GM23248 (cell line): ENCODE measurements at regions not wholly inside any gene's neighbourhood (a gene's known extent, or its start where the extent isn't known, plus 50 kb on each side); places are given as distances from the start of the nearest gene placed in this dataset.
"Not testable (repeated sequence)": the region's sequence is repeated elsewhere in the genome, so short reads cannot be mapped to it uniquely, and the experiment has no call there.

Experiments
- DNase-seq: peaks from one replicate; pipeline ENCODE4 v3.0.0-alpha.2; 2015
- H2AFZ ChIP-seq: fragments of 200-600 bp; sonication (generic); 2 replicates; pipeline ENCODE4 v1.6.1; 2016; ENCODE audit warnings: antibody characterized with exemption
- H3F3A ChIP-seq: fragments of 200-600 bp; sonication (generic); 2 replicates; pipeline ENCODE4 v1.6.1; 2016; ENCODE audit warnings: mild to moderate bottlenecking, antibody characterized with exemption, mixed run types; ENCODE audit not compliant: insufficient read depth
- H3K27ac ChIP-seq: fragments of 200-600 bp; sonication (generic); 2 replicates; pipeline ENCODE4 v1.5.1; 2016; ENCODE audit warnings: mild to moderate bottlenecking
- H3K27me3 ChIP-seq: fragments of 200-600 bp; sonication (generic); replicated peaks from 2 replicates; pipeline ENCODE4 v1.6.1; 2016; ENCODE audit warnings: mild to moderate bottlenecking; ENCODE audit not compliant: insufficient read depth
- H3K36me3 ChIP-seq: fragments of 200-600 bp; sonication (generic); 2 replicates; pipeline ENCODE4 v1.6.1; 2016; ENCODE audit warnings: low read depth, mild to moderate bottlenecking
- H3K4me1 ChIP-seq: fragments of 200-600 bp; sonication (generic); 2 replicates; pipeline ENCODE4 v1.6.1; 2016; ENCODE audit warnings: mild to moderate bottlenecking; ENCODE audit not compliant: insufficient read depth
- H3K4me2 ChIP-seq: fragments of 200-600 bp; sonication (generic); one replicate; pipeline ENCODE4 v1.6.1; 2016; ENCODE audit warnings: mild to moderate bottlenecking; ENCODE audit not compliant: unreplicated experiment
- H3K4me3 ChIP-seq: fragments of 200-600 bp; sonication (generic); 2 replicates; pipeline ENCODE4 v1.5.1; 2016; ENCODE audit warnings: mild to moderate bottlenecking
- H3K79me2 ChIP-seq: fragments of 200-600 bp; sonication (generic); 2 replicates; pipeline ENCODE4 v1.6.1; 2016; ENCODE audit warnings: mild to moderate bottlenecking; ENCODE audit not compliant: insufficient read depth
- H3K9ac ChIP-seq: fragments of 200-600 bp; sonication (generic); 2 replicates; pipeline ENCODE4 v1.6.1; 2016; ENCODE audit warnings: mild to moderate bottlenecking
- H3K9me2 ChIP-seq: fragments of 200-600 bp; sonication (generic); 2 replicates; pipeline ENCODE4 v1.6.1; 2016; ENCODE audit warnings: mixed run types, mild to moderate bottlenecking, moderate library complexity; ENCODE audit not compliant: insufficient read depth
- H3K9me3 ChIP-seq: fragments of 200-600 bp; sonication (generic); one replicate; pipeline ENCODE4 v1.6.1; 2017; ENCODE audit warnings: low read depth
- H4K20me1 ChIP-seq: fragments of 200-600 bp; sonication (generic); 2 replicates; pipeline ENCODE4 v1.6.0; 2016; ENCODE audit not compliant: insufficient read depth
- EZH2 ChIP-seq: fragments of 200-600 bp; sonication (generic); IDR thresholded peaks from 2 replicates; pipeline ENCODE4 v1.6.1; 2018; ENCODE audit warnings: antibody characterized with exemption, mild to moderate bottlenecking; ENCODE audit not compliant: insufficient read depth, poor library complexity, severe bottlenecking
- EZH2phosphoT487 ChIP-seq: fragments of 200-600 bp; sonication (generic); IDR thresholded peaks from 2 replicates; pipeline ENCODE4 v1.6.1; 2018; ENCODE audit warnings: antibody characterized with exemption, moderate library complexity, mild to moderate bottlenecking, low read depth; ENCODE audit not compliant: insufficient read depth
- WGBS, 2 experiments: methylation state at CpG; one replicate each; pipeline ENCODE4 v1.1.6; 2015 to 2017; ENCODE audit warnings: low lambda C conversion rate in 2 of 2, low coverage in 1 of 2; ENCODE audit errors: missing lambda C conversion rate in 2 of 2; 5-methylcytosine and 5-hydroxymethylcytosine counted together
- in situ Hi-C: fragments of 300-500 bp; cut with MboI; formaldehyde crosslinking; loops from 2 replicates; pipeline ENCODE4 v1.15.0; 2020

DNA sequence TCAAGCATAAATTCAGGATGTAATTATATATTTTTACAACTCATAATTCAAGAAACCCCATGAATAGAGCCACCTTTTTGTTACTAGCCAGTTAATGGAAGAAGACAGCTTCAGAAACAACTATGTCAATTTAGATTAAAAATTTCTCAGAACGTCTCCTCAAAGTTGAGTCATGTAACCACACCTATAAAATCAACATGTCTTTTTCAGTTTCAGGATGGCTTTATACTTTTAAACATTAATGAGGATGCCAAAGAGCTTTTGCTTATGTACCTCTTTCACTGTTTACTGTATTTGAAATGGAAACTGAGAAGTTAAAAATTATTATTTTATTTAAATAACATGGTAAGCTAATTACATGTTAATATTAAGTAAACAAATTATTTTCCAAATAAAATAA is 280.1 kb downstream of the PTH2R start:
- no peak overlapping the region for H3K9ac ChIP-seq
- no peaks in the 10 kb centered on the region for H3K9me2 ChIP-seq
- no peak overlapping the region for H2AFZ ChIP-seq
- H3K4me3 ChIP-seq = no peak overlapping the region
- in situ Hi-C loops = no loop called here
- no peaks in the 10 kb centered on the region for H3K4me1 ChIP-seq
- no peak for DNase-seq
- no peaks in the 10 kb centered on the region for H3F3A ChIP-seq
- TF ChIP-seq EZH2phosphoT487 (no peak), EZH2 (no peak)
- WGBS, 2 experiments = 49 to 62% methylated on average over 1 of the region's 1 CpG
- no peak overlapping the region for H3K4me2 ChIP-seq
- no peak overlapping the region for H3K27ac ChIP-seq
- H4K20me1 ChIP-seq = no peaks in the 10 kb centered on the region
- H3K27me3 ChIP-seq = no peaks in the 10 kb centered on the region
- no peaks in the 10 kb centered on the region for H3K9me3 ChIP-seq
- H3K36me3 ChIP-seq = no peaks in the 10 kb centered on the region
- no peaks in the 10 kb centered on the region for H3K79me2 ChIP-seq

DNA sequence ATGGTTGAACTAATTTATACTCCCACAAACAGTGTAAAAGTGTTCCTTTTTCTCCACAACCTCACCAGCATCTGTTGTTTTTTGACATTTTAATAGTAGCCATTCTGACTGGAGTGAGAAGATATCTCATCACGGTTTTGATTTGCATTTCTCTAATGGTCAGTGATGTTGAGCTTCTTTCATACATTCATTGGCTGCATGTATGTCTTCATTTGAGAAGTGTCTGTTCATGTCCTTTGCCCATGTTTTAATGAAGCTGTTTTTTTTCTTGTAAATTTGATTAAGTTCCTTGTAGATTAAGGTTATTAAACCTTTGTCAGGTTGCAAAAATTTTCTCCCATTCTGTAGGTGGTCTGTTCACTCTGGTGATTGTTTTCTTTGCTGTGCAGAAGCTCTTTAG is 281.1 kb downstream of the PTH2R start:
- H3K9me2 ChIP-seq, H3K4me1 ChIP-seq, H3K4me2 ChIP-seq, H3K79me2 ChIP-seq, H3F3A ChIP-seq, DNase-seq, H3K9ac ChIP-seq, H3K9me3 ChIP-seq, in situ Hi-C loops, H3K27me3 ChIP-seq, H2AFZ ChIP-seq, H3K36me3 ChIP-seq, H4K20me1 ChIP-seq, H3K4me3 ChIP-seq, H3K27ac ChIP-seq: not testable (repeated sequence)
- 32 to 35% methylated on average over 1 of the region's 1 CpG for WGBS, 2 experiments

DNA sequence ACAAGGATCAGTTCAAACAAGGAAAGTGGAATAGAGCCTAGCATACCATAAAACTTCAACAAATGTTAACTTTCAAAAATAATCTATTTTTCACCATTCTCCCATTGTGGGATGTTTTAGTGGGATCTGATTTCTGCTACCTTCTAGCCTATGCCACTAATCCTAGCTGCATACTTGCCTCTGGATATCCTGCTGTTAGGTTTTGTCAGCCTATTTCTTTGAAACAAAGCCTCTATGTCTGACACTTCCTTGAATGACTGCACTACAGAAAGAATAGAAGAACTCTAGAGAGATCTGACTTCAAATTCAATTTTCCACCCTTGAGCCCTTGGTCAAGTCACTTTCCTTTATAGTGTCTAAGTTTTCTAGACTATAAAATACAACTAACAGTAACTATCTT is 291.5 kb downstream of the PTH2R start:
- no peaks in the 10 kb centered on the region for H4K20me1 ChIP-seq
- no peak overlapping the region for H3K4me2 ChIP-seq

DNA sequence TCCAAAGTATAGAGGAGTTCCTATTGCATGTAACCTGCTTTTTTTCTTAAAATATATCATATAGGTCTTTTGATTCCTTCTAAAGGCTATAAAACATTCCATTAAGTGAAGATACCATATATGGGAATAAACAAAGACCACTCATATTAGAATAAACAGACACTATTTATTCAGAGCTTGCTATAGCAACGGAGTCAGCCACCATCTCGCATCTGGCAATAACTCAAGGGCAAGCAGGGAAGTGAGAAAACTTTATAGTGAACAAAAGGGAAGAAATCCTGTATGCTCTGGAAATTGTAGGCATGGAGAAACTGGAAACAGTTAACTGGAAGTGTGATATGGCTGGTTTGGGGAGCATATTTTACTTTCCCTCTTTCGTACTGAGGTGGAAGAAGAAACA is 301.9 kb downstream of the PTH2R start:
- no peak overlapping the region for H3K9ac ChIP-seq
- no peaks in the 10 kb centered on the region for H3F3A ChIP-seq
- no peaks in the 10 kb centered on the region for H3K9me3 ChIP-seq
- no peak overlapping the region for H3K27ac ChIP-seq
- H3K9me2 ChIP-seq = no peaks in the 10 kb centered on the region
- in situ Hi-C loops = no loop called here
- H3K79me2 ChIP-seq = no peaks in the 10 kb centered on the region
- no peak overlapping the region for H3K4me2 ChIP-seq
- H4K20me1 ChIP-seq = no peaks in the 10 kb centered on the region
- no peaks in the 10 kb centered on the region for H3K36me3 ChIP-seq
- H3K4me3 ChIP-seq = no peak overlapping the region
- no peak overlapping the region for H2AFZ ChIP-seq
- no peaks in the 10 kb centered on the region for H3K4me1 ChIP-seq
- TF ChIP-seq EZH2phosphoT487 (no peak), EZH2 (no peak)
- DNase-seq = no peak
- no peaks in the 10 kb centered on the region for H3K27me3 ChIP-seq
- 22 to 23% methylated on average over 3 of the region's 3 CpGs for WGBS, 2 experiments

More for the DNA sequence above, 291.5 kb downstream of the PTH2R start:
- no peaks in the 10 kb centered on the region for H3K36me3 ChIP-seq
- no peak overlapping the region for H3K9ac ChIP-seq
- H3K4me1 ChIP-seq = no peaks in the 10 kb centered on the region
- H3K9me3 ChIP-seq = no peaks in the 10 kb centered on the region
- no peaks in the 10 kb centered on the region for H3K79me2 ChIP-seq
- no peaks in the 10 kb centered on the region for H3K27me3 ChIP-seq
- DNase-seq = no peak
- TF ChIP-seq EZH2 (no peak), EZH2phosphoT487 (no peak)
- H3K9me2 ChIP-seq = no peaks in the 10 kb centered on the region
- H3K27ac ChIP-seq = no peak overlapping the region
- H3K4me3 ChIP-seq = no peak overlapping the region
- no peaks in the 10 kb centered on the region for H3F3A ChIP-seq
- in situ Hi-C loops = no loop called here
- no peak overlapping the region for H2AFZ ChIP-seq

DNA sequence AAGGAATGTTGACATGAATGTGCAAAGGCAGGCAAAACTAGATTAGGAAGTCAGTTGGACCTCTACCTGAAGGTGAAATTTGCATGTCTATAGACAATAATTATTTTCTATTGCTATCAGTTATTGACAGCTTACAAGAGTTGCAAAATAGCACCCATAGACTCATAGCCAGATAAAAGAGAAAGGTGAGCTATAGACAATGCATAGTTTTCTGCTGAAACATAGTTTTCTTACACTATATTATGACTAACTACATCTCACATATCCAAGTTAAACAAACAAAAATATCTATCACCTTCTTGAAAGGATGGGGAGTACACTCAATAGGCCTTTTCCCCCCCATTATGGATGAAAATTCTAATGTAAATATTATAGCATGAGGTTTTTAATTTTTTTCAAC is 305.0 kb downstream of the PTH2R start:
- Histone ChIP-seq H3K4me2 (no peak overlapping the region), H3K4me3 (no peak overlapping the region), H3K4me1 (no peaks in the 10 kb centered on the region), H4K20me1 (no peaks in the 10 kb centered on the region), H3K36me3 (no peaks in the 10 kb centered on the region), H3K27ac (no peak overlapping the region), H3K9ac (no peak overlapping the region), H3K27me3 (no peaks in the 10 kb centered on the region), H3K9me2 (no peaks in the 10 kb centered on the region), H3K79me2 (no peaks in the 10 kb centered on the region), H3K9me3 (no peaks in the 10 kb centered on the region), H2AFZ (no peak overlapping the region), H3F3A (no peaks in the 10 kb centered on the region)
- in situ Hi-C loops = no loop called here
- no peak for TF ChIP-seq EZH2
- no peak for DNase-seq
